ENCODE measurements at regions not wholly inside any gene's neighbourhood (a gene's known extent, or its start where the extent isn't known, plus 50 kb on each side); places are given as distances from the start of the nearest gene placed in this dataset.
"Not testable (repeated sequence)": the region's sequence is repeated elsewhere in the genome, so short reads cannot be mapped to it uniquely, and the experiment has no call there.

DNA sequence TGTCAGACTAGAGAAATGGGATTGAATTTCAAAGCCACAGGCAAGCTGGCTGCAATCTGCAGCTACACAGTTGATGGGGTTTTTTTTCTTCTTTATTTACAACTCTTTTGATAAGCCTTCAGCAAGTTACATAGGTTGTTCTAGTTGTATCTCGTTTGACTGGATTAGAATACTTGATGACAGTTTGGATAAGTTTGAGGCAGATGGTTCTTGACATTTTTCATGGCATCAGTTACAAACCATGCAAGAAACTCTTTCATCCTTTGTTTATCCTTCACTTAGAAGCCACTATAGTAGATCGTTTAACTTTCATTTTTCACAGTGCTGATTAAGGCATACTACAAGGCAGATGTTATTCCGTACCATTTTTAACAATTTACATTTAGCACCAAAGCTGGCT, 238.9 kb downstream of the TOX3 start:
- no peak for DNase-seq

DNA sequence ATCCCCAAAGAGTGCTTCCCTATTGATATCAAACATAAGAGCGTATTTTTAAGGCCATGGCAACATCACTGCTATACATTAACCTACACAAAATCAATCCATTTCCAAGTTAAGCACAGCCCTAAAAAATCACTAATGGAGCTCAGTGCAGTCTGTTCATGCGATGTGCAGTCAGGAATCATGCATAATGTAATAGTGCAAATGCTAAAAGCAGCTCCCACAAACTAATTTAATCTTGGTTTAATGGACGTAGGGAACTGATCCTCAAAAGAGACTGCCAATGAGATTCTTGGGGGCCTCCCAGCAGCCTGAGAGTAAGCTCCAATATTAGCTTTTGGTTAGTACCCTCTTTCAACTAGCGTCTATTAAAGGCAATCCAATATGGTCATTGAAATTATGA, 245.9 kb downstream of the TOX3 start:
- no peak for DNase-seq

DNA sequence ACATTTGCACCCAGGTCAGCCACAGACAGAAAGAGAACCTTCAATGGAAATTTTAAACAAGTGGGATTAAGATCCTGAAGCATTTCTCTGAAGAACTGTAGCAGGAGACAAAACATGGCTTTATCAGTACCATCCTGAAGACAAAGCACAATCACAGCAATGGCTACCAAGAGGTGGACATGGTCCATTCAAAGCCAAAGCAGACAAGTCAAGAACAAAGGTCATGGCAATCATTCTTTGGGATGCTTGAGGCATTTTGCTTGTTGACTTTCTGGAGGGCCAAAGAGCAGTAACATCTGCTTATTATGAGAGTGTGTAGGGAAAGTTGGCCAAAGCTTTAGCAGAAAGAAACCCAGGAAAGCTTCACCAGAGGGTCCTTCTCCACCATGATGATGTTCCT, 248.2 kb downstream of the TOX3 start:
- no peak for DNase-seq

DNA sequence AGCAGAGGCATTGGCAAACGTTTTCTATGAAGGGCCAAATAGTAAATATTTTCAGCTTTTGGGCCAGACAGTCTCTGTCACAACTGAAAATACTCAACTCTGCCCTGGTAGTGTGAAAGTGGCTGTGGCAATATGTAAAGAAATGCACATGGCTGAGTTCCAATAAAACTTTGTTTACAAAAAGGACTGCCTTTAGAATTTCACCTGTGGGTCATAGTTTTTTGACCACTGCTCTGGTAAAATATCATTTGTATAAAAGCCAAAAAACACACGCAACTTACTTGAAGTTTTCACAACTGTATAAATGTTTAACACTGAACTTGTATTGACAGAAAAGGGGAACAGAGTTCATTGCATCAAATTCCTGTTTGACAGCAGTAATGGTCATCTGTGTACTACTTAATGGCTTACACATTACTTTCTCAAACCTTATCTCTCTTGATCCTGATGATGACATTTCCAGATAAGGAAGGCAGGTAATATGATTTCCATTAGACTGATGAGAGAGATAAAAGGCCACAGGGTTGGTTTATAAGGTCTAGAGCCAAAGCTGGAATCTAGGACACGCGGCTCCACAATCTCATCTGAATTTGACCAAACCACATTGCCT, 250.1 kb downstream of the TOX3 start:
- DNase-seq: not testable (repeated sequence)

DNA sequence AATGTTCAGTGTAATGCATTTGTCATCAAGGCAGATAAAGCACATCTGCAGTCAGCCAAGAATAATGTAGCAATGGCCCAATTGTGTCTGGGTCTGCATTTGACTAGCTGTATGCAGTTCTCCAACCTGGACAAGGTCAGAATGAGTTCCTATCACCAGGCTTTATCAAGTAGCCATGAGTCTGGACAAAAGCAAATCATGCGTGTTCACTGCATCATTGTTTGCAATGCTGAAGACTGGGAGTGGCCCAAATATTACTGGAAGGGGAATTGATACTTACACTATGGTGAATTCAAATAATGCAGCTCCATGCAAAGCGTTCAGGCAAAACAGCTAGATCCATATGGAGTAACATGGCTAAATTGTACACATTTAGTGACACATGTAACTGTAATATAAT, 250.9 kb downstream of the TOX3 start:
- DNase-seq: no peak

DNA sequence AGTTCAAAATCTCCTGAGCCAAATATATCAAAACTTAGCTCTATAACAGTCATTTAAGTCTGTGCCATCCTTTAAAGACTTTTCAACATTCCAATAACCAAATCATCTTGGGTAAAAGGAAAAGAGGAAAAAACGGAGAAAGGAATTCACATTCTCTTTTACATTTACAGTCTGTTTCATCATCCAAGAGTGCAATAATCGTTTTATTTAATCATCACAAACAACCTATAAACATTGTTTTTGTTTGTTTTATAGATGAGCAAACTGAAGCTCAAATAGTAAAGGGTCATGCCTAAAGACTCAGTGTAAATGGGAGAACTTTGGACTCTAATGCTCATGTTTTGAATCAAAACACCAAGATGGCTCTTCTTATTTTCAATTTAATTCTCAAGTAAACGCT, 252.3 kb downstream of the TOX3 start:
- no peak for DNase-seq

DNA sequence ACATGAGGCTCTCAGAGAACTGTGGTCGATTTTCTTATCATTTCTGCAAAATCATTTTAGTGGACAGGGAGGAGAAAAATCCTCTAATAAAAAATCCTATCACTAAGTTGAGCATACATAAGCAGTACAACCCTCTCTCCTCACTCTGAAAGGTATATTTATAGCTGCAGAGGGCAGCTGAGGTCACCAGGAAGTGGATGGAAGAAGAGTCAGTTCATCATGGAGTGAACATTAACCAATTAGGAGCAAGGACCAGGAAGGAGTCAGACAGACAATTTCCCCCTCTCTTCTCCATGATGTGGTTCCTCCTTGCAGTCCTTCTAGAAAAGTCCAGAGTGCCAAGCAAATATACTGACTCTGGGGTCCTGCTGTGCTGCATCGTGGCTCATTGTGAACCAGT, 253.7 kb downstream of the TOX3 start:
- DNase-seq: no peak

DNA sequence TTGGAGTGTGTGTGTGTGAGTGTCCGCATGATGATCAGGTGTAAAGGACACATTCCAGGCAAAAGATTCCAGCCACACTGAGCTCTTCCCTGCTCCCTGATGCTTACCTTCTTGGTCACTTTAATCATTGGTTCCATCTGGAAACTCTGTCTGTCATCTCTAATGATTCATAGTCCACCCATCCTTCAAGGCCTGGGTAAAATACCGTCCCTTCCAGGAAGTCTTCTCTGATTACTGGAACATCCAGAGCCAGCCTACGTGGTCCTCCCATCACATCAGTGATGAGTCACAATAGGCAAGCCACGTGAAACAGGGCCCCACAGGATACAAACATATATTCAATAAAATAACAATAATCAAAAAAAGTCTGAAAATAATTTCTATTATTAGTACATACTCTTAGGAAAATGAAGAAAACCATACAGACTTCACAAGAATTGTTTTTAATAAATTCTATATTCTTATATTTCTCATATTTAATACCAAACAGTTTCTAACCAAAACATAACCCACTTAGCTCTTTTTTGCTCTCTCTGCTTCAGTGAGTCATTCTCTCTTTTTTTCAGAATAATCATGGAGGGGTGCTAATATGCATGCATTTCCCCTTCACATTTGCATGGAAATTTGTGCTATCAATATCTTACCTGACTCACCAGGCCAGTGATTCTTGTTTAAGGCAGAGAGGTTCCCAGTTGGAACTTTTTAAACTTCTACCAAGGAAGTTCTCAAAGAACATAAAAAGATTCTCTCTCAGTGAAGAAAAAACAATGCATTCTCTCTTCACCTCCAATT, 263.2 kb downstream of the TOX3 start:
- DNase-seq: no peak

DNA sequence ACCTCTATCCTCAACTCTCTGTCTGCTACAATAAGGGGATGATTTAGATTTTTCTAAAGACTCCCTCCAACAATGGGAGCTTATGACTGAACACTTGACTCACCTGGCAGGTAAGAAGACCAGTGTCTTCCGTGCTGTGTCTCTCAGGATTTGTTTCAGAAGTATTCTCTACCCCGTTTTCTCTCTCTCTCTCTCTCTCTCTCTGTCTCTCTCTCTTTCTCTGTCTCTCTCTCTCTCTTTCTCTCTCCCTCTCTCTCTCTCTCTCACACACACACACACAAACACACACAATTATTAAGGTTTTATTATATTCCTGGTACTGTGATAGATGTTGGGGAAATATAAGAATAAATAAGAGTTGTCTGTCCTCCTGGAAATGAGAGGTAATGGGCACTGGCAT, 263.9 kb downstream of the TOX3 start:
- no peak for DNase-seq

DNA sequence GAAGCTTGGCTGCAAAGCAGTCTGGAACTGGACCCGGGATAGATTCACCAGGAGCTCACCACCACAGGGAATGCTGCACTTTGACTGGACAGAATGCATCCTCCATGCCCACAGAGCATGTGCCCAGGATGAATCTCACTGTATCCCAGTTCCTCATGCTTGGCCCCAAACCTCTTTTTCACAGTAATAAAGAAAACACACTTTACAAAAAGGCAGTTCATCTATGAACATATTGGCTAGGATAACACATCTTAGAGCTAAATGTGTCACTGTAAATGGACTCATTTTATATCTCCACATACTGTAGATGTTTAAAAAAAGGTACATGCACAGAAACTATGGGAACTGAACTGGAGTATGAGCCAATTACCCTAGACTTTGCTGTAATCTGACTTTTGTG, 266.9 kb downstream of the TOX3 start:
- no peak for DNase-seq

DNA sequence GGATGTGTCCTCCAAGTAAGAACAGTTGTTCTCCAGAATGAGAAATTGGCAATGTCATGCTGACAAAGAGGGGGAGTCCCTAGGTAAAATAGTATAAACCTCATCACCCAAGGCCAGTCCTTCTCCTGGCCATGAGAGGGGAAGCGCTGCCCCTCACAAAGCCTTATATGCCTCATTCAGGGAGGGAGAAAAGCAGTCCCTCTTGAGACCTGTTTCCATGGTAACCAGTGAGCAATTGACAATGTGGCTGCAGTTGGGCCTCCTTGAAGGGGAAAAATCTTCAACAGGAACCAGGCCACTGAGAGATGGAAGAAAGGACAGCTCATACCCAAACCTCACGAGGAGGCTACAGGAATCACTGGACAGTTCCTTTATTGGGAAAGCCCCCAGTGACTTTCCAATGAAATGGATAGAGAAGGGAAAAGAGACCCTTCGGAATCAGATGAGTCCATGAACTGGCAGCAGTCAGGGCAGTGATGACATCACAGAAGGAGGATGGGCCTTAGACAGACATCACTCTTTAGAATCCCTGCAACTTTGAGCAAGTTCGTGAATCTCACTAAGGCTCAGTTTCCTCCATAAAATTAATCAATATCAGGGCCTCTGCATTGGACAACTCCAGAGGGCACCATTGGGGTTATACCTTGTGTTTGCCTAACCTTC, 275.7 kb downstream of the TOX3 start:
- no peak for DNase-seq

DNA sequence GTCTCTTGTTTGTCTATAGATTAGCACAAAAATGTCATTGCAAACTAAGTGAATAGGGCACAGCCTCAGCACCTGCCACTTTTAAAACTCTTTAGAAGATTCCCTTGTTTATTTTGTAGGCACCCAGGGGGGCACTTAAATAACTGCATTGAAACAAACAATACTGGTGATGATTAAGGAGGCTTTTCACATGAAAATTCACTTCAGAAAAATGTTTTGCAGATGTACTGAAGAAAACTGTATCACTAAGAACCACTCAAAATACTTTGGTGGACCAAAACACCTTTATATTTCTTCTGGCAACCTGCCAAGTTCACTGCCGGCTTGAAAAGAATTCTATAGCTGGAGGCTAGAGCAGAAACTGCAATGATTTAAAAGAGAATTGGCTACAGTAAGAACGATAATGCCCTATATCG, 281.5 kb downstream of the TOX3 start:
- DNase-seq: peak; percentile 88

DNA sequence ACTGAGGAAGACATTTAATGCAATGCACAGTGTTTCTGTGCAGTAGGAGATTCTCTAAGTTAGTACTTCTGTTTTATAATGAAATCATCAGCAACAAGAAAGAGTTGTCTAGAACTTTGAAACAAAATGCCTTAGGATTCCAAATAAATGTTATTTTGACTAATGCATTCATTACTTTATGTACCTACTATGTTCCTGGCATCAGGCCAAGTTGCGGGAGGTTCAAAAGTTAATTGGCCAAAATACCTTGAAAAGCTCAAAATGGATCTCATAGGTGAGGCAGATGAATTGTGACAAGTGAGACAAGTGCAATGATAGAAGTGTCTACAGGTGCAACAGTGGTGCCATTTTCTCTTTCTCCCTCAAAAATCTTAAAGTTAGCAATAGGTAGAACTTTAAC, 289.4 kb downstream of the TOX3 start:
- DNase-seq: no peak

DNA sequence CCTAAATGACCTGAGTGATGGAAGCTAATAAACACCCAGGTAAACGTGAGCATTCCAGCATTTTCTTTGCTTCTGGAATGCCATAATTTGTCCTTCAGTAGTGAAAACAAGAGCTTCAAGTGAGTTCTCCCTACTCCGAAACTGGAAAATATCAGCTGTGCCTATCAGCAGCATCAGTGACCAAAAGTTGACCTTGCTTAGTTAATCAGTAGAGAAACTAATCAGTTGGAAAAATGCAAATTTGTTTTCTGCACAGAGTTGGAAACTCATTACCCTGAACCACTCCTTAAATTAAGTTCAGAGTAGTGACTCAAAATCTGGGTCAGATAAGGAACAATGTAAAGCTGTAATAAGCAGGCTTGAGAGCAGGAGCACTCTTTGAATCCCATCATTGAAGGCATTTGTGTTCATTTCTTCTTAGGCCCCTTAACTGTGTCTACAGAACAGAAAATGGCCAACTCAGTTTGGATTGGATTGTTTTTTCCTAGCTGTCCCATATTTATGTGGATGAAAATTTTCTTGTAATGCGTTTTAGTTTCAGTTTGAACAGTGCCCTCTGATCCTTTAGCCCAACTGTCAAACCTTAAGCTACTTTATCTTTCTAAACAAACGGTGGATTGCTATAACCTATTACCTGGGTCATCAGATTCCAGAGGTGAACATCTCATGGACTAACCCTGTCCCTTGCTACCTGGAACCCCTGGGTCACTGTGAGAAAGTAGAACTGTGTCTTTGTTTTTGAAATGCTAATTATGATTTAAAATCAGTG, 290.4 kb downstream of the TOX3 start:
- DNase-seq: no peak

DNA sequence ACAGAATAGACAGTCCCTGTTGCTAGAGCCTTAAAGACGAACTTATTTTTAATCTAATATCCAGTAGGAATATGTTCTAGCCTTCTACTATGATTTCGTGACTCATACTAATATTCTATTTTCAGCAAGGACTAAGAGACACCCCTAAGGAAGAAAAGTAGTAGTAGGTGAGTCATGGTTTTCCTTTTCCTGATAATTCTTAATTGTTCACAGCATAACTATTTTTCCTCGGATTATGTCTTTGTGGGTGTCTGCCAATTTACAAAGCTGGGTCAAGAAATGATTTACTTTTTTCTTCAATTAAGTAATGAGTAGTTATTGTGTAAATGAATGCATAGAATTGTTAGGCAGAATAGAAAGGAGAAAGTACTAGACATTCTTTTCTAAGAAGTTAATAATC, 292.2 kb downstream of the TOX3 start:
- no peak for DNase-seq

DNA sequence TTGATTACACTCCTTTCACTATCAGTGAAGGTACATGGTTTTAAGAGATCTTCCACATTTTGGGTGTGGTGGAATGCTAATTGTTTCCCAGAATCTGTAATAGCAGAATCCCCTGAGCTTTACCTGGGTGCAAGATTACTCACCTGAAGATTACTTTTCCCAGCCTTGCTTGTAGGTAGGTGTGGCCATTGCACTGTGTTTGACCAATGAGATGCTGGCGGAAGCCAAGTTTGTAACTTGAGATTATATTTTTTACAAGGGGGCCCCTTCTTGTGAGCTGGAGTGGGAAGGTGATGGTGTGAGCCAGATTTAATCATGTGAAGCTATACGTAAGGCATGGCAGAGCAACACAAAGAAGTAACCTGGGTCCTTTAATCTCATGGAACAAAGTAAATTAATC, 294.3 kb downstream of the TOX3 start:
- DNase-seq: no peak

DNA sequence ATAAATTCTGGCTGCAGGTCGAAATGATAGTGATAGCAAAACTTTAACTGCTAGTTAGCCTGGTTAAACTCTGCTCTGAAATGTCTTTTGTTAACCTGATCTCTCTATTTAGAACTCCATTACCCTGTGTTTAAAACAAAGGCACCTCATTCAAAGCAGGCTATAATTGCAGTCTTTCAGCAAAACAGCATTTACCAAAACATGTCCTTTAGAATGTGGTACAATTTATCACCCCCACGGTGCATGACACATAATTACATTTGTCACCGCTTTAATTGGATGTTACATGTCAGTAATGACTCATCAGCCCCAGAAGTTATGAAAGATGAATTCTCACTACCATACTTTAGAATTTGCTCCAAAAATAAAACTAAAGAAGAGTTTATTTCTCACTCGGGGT, 295.4 kb downstream of the TOX3 start:
- peak; percentile 51 for DNase-seq

DNA sequence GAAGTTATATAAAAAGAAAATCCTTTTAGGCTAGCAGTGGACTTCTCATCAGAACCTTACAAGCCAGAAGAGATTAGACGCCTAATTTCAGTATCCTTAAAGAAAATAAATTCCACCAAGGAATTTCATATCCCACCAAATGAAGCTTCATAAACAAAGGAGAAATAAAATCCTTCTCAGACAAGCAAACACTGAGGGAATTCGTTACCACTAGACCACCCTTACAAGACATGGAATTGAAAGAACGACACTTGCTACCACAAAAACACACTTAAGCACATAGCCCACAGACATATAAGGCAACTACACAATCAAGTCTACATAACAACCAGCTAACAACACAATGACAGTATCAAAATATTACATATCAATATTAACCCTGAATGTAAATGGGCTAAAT, 299.2 kb downstream of the TOX3 start:
- DNase-seq: no peak

DNA sequence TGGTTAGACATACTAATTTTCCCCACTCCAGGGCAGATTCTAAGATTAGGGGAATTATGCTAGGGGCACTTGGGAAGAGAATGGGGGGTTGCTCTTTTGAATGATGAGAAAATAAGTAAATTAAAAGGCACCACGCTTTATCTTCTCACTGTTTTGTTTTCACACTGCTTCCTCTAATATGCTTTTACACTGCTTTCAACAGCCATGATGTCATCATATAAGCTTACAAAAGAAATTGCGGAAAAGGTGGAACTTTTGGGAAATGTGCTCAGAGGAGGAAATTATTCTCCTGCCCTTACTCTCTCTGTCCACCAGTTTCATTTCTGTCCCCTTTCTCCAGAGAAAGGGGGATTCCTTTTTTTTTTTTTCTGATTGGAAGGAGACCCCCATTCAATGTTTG, 308.2 kb downstream of the TOX3 start:
- DNase-seq: no peak

DNA sequence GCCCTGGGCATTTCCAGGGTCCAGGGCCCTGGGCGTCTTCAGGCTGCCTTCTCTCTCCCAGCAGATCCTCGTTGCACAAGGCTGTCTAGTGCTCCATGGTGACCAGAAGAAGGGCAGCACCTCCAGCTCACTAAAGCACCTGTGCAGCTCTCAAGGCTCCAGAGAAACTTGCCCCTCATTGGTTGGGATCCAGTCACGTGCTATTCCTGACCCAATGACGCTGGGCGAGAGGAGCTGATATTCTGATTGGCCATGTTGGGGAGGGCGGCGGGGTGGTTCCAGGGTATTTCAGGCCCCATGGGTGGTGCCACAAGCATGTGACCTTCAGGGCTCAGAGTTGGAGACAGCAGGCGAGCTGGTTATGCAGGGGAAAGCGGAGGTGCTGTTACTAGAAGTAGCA, 309.1 kb downstream of the TOX3 start:
- DNase-seq: no peak

DNA sequence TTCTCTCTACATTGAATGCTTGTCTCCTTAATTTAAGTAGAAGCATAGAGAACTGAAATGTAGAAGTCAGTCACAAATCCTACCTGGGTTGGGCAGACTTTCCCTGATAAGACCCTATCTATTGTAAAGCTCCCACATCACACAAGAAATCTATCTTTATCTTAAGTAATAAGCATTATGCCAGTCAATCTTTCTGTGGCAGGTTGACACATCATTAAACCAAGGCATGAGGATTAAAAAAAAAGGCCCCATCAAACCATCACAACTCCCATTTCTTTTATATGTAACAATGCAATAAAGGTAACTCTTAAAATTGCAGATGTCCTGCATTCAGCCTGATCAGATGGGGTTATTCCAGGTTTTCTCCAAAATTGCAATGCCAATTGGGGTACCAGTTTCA, 311.8 kb downstream of the TOX3 start:
- no peak for DNase-seq

DNA sequence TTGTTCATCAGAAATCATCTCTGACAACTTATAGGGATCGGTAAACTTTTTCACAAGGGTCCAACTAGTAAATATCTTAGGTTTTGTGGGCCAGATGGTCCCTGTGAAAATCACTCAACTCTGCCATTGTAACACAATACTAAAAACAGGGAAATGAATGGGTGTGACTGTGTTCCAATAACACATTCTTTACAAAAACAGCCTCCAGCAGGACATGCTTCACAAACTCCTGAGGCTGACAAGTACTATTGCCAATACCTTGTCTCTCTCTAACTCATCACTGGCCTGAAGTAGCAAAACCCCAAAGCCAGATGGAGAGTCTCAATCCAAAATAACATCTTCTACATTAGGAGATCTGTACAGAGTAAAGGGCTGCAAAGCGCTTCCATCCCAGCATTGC, 312.3 kb downstream of the TOX3 start:
- DNase-seq: no peak

DNA sequence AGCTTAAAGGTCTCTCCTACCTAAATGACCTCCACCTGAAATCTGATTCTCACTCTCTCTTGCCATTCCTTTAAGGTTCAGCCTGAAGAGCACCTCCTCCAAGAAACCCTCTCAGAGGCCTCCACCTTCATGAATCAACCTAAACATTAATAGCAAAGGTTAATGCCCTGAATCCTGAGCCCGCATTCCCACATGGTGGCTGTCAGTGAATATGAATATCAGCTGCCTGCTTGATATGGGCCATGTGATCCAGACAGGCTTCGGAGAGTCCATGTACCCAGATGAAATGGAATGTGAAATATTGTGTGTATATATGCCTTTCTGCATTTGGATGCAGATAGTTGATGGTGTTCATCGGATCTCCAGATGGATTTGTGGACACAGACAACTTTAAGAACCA, 317.5 kb downstream of the TOX3 start:
- DNase-seq: no peak

DNA sequence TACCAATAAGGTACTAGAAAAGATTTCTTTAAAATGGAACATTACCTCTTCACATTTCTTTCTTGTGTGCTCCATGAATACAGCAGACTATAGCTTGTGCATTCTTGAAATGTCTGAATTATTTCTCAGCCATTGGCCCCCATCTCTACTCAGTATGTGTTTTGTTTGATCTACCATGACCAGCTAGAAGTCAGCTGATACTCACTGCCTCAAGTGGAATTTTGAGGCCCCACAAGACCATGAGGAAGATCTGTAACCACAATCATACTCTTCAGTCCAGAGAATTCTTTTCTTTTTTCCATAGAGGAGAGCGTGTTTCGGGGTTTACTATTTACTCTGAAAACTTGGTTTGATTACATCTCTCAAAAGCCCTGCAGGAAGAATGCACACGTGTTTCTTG, 319.1 kb downstream of the TOX3 start:
- no peak for DNase-seq
